Type B pancreatic cell (in vitro differentiated cells): ENCODE measurements at regions not wholly inside any gene's neighbourhood (a gene's known extent, or its start where the extent isn't known, plus 50 kb on each side); places are given as distances from the start of the nearest gene placed in this dataset.

Experiments
- DNase-seq: peaks from one replicate; pipeline ENCODE4 v3.0.0; 2021; ENCODE audit warnings: mixed read lengths; ENCODE audit not compliant: unreplicated experiment; ENCODE audit errors: extremely low spot score
- H3K27ac Mint-ChIP-seq: 2 replicates; pipeline ENCODE4 v1.8.0; 2021; ENCODE audit warnings: mild to moderate bottlenecking, mixed read lengths
- H3K27me3 Mint-ChIP-seq: 2 replicates; pipeline ENCODE4 v1.8.0; 2021; ENCODE audit warnings: mixed read lengths
- H3K36me3 Mint-ChIP-seq: 2 replicates; pipeline ENCODE4 v1.8.0; 2021; ENCODE audit warnings: mixed read lengths
- H3K4me1 Mint-ChIP-seq: one replicate; pipeline ENCODE4 v1.8.0; 2021; ENCODE audit warnings: mixed read lengths; ENCODE audit not compliant: unreplicated experiment
- H3K4me3 Mint-ChIP-seq: 2 replicates; pipeline ENCODE4 v1.8.0; 2021; ENCODE audit warnings: mild to moderate bottlenecking, mixed read lengths
- H3K9me3 Mint-ChIP-seq: 2 replicates; pipeline ENCODE4 v1.8.0; 2021; ENCODE audit warnings: mixed read lengths
- CTCF ChIP-seq: fragments of 200-600 bp; sonication (generic); conservative IDR thresholded peaks from 2 replicates; pipeline ENCODE4 v1.5.0; 2021; ENCODE audit warnings: antibody characterized with exemption, mild to moderate bottlenecking

- H3K27ac Mint-ChIP-seq: no peak overlapping the region
- peaks cover 7% of the 10 kb centered on the region for H3K4me1 Mint-ChIP-seq
- no peak overlapping the region for H3K4me3 Mint-ChIP-seq
- peaks cover 4% of the 10 kb centered on the region for H3K9me3 Mint-ChIP-seq
- TF ChIP-seq CTCF: no peak
- H3K36me3 Mint-ChIP-seq: no peaks in the 10 kb centered on the region
- DNase-seq: no peak
- no peaks in the 10 kb centered on the region for H3K27me3 Mint-ChIP-seq
These were observed 351.7 kb downstream of the PBX1 start for GRCh38 chr1:164910671-164911070.

DNA sequence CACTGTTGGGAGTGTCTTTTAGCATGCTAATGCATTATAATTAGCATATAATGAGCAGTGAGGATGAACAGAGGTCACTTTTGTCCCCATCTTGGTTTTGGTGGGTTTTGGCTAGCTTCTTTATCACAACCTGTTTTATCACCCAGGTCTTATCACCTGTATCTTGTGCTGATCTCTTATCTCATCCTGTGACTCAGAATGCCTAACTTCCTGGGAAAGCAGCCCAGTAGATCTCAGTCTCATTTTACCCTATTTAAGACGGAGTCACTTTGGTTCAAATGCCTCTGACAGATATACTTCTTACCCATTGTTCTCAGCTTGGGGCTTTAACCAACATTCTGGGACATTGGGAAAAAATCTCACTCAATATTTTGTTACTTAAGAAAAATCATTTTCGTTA, 348.7 kb downstream of the PBX1 start:
- H3K4me3 Mint-ChIP-seq: no peak overlapping the region
- H3K9me3 Mint-ChIP-seq: peaks cover 4% of the 10 kb centered on the region
- H3K27ac Mint-ChIP-seq: no peak overlapping the region
- H3K36me3 Mint-ChIP-seq: no peaks in the 10 kb centered on the region
- H3K27me3 Mint-ChIP-seq: no peaks in the 10 kb centered on the region
- DNase-seq: no peak
- no peak for TF ChIP-seq CTCF
- no peaks in the 10 kb centered on the region for H3K4me1 Mint-ChIP-seq

DNA sequence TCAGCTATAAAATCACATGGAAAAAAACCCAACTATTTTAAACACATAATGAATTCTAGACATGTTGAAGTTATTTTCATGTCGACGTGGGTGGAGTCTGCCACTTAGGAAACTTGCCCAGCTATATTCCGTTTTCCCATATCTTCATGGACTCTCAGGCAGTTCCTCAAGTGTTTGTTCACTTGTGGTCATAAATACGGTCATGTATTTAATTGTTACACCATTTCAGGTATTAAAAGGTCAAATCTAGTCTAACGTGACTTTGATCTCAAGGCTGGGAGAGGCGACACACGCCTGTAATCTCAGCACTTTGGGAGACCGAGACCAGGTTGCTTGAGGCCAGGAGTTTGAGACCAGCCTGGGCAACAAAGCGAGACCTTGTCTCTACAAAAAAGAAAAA, 346.9 kb downstream of the PBX1 start:
- Mint-ChIP-seq H3K36me3 (no peaks in the 10 kb centered on the region), H3K4me3 (no peak overlapping the region), H3K9me3 (peaks cover 4% of the 10 kb centered on the region), H3K27ac (no peak overlapping the region), H3K4me1 (no peaks in the 10 kb centered on the region), H3K27me3 (no peaks in the 10 kb centered on the region)
- no peak for DNase-seq
- TF ChIP-seq CTCF: no peak

DNA sequence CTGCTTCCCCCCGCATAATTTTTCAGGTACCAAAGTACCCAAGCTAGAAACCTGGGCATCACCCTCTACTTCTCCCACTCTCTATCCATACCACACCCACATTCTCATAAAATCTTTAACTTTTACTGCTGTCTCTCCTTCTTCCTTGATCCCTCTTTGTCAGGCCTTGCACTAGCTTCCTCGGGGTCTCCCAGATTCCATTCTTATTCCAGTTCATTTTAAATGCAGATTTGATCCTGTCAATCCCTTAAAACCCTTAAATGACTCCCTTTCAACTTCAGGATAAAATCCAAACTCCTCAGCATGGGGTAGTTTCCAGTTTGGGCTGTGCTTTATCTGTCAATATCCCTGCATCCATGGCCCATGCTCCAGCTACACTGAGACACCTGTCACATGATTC, 343.5 kb downstream of the PBX1 start:
- DNase-seq: no peak
- Mint-ChIP-seq H3K4me1 (no peaks in the 10 kb centered on the region), H3K27me3 (no peaks in the 10 kb centered on the region), H3K4me3 (no peak overlapping the region), H3K27ac (no peak overlapping the region), H3K9me3 (no peaks in the 10 kb centered on the region), H3K36me3 (no peaks in the 10 kb centered on the region)
- TF ChIP-seq CTCF: no peak
